ENCODE measurements at regions not wholly inside any gene's neighbourhood (a gene's known extent, or its start where the extent isn't known, plus 50 kb on each side); places are given as distances from the start of the nearest gene placed in this dataset.

DNA sequence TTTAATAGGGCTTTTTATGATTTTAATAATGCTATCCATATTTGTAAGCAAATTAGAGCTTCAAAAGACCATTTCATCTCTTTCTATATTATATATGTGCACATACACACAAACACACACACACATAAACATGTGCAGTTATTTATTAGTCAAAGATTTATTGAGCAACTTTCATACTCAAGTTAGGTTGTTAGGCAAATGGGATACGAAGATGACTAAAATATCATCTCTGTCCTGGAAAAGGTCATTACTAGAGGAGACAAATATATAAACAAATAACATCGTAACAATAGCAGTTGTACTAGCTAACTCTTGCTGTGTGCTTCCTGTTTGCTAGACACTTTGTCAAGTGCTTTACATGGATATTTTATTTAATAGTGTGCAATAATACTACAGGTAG lies 307.9 kb downstream of the SNX13 start:
- no peak overlapping the region for H3K27ac ChIP-seq (ENCODE audit: low read depth, low read length)
- H3K27me3 ChIP-seq (ENCODE audit: control insufficient read depth, insufficient read depth, low read length, poor library complexity, severe bottlenecking) = no peaks in the 10 kb centered on the region
- TF ChIP-seq, protein P1, sequence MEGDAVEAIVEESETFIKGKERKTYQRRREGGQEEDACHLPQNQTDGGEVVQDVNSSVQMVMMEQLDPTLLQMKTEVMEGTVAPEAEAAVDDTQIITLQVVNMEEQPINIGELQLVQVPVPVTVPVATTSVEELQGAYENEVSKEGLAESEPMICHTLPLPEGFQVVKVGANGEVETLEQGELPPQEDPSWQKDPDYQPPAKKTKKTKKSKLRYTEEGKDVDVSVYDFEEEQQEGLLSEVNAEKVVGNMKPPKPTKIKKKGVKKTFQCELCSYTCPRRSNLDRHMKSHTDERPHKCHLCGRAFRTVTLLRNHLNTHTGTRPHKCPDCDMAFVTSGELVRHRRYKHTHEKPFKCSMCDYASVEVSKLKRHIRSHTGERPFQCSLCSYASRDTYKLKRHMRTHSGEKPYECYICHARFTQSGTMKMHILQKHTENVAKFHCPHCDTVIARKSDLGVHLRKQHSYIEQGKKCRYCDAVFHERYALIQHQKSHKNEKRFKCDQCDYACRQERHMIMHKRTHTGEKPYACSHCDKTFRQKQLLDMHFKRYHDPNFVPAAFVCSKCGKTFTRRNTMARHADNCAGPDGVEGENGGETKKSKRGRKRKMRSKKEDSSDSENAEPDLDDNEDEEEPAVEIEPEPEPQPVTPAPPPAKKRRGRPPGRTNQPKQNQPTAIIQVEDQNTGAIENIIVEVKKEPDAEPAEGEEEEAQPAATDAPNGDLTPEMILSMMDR (conservative IDR thresholded peaks at IDR 0.05) = no peak
- no peaks in the 10 kb centered on the region for H3K36me3 ChIP-seq (ENCODE audit: control insufficient read depth, insufficient read depth, low read length)
- no peaks in the 10 kb centered on the region for H3K27me3 Mint-ChIP-seq (ENCODE audit: insufficient read depth)
- no peak overlapping the region for H3K27ac Mint-ChIP-seq
- H3K4me1 Mint-ChIP-seq = no peaks in the 10 kb centered on the region
- H3K36me3 Mint-ChIP-seq (ENCODE audit: low read depth) = no peaks in the 10 kb centered on the region
- WGBS, 2 experiments (ENCODE audit: insufficient coverage in 1 of 2, insufficient read length in 1 of 2) = 95 to 100% methylated on average over 1 to 2 of the region's 2 CpGs
- H3K4me3 Mint-ChIP-seq = no peak overlapping the region
- H3K9me3 Mint-ChIP-seq = no peaks in the 10 kb centered on the region
- H3K9ac ChIP-seq (ENCODE audit: extremely low read depth, low read length, poor library complexity, severe bottlenecking) = no peak overlapping the region
- H3K9me3 ChIP-seq (ENCODE audit: control insufficient read depth, low read length) = no peaks in the 10 kb centered on the region
- H3K4me3 ChIP-seq (ENCODE audit: low read length) = no peak overlapping the region
- DNase-seq = no peak
- no peaks in the 10 kb centered on the region for H3K4me1 ChIP-seq (ENCODE audit: control insufficient read depth, insufficient read depth, low read length)

DNA sequence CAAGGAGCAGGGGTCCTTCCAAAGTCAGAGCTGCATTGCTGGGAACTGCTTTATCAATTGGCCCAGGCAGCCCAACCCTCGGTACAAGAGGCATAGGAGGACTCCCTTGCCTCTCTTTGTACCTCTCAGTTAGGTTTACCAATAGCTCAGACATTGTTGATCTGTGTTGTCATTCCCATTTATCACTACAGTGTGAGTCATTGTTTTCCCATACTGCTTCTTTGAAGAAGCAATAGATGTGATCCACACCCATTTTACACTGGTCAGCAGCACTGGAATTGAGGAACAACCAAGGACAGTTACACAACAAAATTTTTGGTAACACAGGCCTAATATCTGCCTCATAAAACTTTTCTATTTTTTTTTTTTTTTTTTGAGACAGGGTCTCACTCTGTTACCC lies 307.2 kb downstream of the SNX13 start:
- H3K9me3 Mint-ChIP-seq = no peaks in the 10 kb centered on the region
- H3K27me3 Mint-ChIP-seq (ENCODE audit: insufficient read depth) = no peaks in the 10 kb centered on the region
- TF ChIP-seq, protein P1 (conservative IDR thresholded peaks at IDR 0.05) = no peak
- no peaks in the 10 kb centered on the region for H3K36me3 ChIP-seq (ENCODE audit: control insufficient read depth, insufficient read depth, low read length)
- no peaks in the 10 kb centered on the region for H3K9me3 ChIP-seq (ENCODE audit: control insufficient read depth, low read length)
- no peaks in the 10 kb centered on the region for H3K27me3 ChIP-seq (ENCODE audit: control insufficient read depth, insufficient read depth, low read length, poor library complexity, severe bottlenecking)
- DNase-seq = no peak
- no peak overlapping the region for H3K4me3 ChIP-seq (ENCODE audit: low read length)
- 78 to 92% methylated on average over 1 of the region's 1 CpG for WGBS, 2 experiments (ENCODE audit: insufficient coverage in 1 of 2, insufficient read length in 1 of 2)
- no peaks in the 10 kb centered on the region for H3K4me1 Mint-ChIP-seq
- H3K9ac ChIP-seq (ENCODE audit: extremely low read depth, low read length, poor library complexity, severe bottlenecking) = no peak overlapping the region
- no peak overlapping the region for H3K27ac Mint-ChIP-seq
- no peak overlapping the region for H3K27ac ChIP-seq (ENCODE audit: low read depth, low read length)
- no peak overlapping the region for H3K4me3 Mint-ChIP-seq
- no peaks in the 10 kb centered on the region for H3K36me3 Mint-ChIP-seq (ENCODE audit: low read depth)
- H3K4me1 ChIP-seq (ENCODE audit: control insufficient read depth, insufficient read depth, low read length) = no peaks in the 10 kb centered on the region

DNA sequence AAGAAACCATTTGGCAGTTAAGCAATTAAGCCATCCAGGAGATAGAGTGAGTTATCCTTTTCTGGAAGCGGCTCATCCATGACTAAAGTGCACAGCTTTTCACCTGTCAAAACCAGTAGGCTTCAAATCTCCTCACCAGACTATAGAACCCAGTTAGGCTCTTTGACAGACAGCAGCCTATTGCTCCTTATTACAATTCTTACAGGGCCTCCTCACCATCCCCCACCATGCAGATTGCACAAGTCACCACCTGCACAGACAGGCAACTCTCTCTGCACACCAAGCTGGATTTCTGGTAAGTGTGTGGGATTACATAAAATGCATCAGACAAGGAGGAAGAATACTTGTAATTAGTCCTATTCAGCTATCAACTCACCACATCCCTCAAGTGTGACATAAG lies 301.6 kb downstream of the SNX13 start:
- Histone ChIP-seq H3K27me3 (ENCODE audit: control insufficient read depth, insufficient read depth, low read length, poor library complexity, severe bottlenecking) (no peaks in the 10 kb centered on the region), H3K4me1 (ENCODE audit: control insufficient read depth, insufficient read depth, low read length) (peaks cover 8% of the 10 kb centered on the region), H3K36me3 (ENCODE audit: control insufficient read depth, insufficient read depth, low read length) (no peaks in the 10 kb centered on the region), H3K27ac (ENCODE audit: low read depth, low read length) (no peak overlapping the region), H3K9me3 (ENCODE audit: control insufficient read depth, low read length) (peaks cover 5% of the 10 kb centered on the region), H3K9ac (ENCODE audit: extremely low read depth, low read length, poor library complexity, severe bottlenecking) (no peak overlapping the region), H3K4me3 (ENCODE audit: low read length) (no peak overlapping the region)
- DNase-seq = no peak
- TF ChIP-seq, protein P1 (conservative IDR thresholded peaks at IDR 0.05) = no peak
- H3K4me3 Mint-ChIP-seq = no peak overlapping the region
- no peaks in the 10 kb centered on the region for H3K36me3 Mint-ChIP-seq (ENCODE audit: low read depth)
- H3K27ac Mint-ChIP-seq = no peak overlapping the region
- WGBS, 2 experiments (ENCODE audit: insufficient coverage in 1 of 2, insufficient read length in 1 of 2) = 100% methylated on average over 1 of the region's 1 CpG
- peaks cover 8% of the 10 kb centered on the region for H3K4me1 Mint-ChIP-seq
- peaks cover 10% of the 10 kb centered on the region for H3K9me3 Mint-ChIP-seq
- no peaks in the 10 kb centered on the region for H3K27me3 Mint-ChIP-seq (ENCODE audit: insufficient read depth)

Data from endodermal cell (in vitro differentiated cells).